ENCODE measurements at regions not wholly inside any gene's neighbourhood (a gene's known extent, or its start where the extent isn't known, plus 50 kb on each side); places are given as distances from the start of the nearest gene placed in this dataset.

- TF ChIP-seq CTCF (IDR thresholded peaks at IDR 0.05; ENCODE audit: low read depth, low read length, missing input control) (no peak), FOXA1 (IDR thresholded peaks at IDR 0.05) (no peak)
Measured at GRCh38 chr12:73833746-73834145, 703.9 kb upstream of the ATXN7L3B start (continued).

GRCh38 chr12:73841963-73842362, 695.7 kb upstream of the ATXN7L3B start:
- H3K27me3 ChIP-seq (ENCODE audit: control insufficient read depth in 4 of 4, insufficient read depth in 4 of 4, low read length in 3 of 4), result peaks cover 0 to 2% (median 0%) of the 10 kb centered on the region in 4 donors
- TF ChIP-seq ZBTB33 (IDR thresholded peaks at IDR 0.05) (no peak), FOXA1 (IDR thresholded peaks at IDR 0.05) (no peak), NR2F2 (IDR thresholded peaks at IDR 0.05) (no peak), YY1 (IDR thresholded peaks at IDR 0.05) (no peak), JUND (IDR thresholded peaks at IDR 0.05) (no peak), FOXA2 (IDR thresholded peaks at IDR 0.05) (no peak), EGR1 (IDR thresholded peaks at IDR 0.05; ENCODE audit: low read depth in 2 of 2) (no peak), HNF4A (conservative IDR thresholded peaks at IDR 0.05) (no peak), REST (IDR thresholded peaks at IDR 0.05) (no peak), CTCF (IDR thresholded peaks at IDR 0.05; ENCODE audit: low read depth, low read length, missing input control) (no peak), ATF3 (IDR thresholded peaks at IDR 0.05) (no peak), MAX (IDR thresholded peaks at IDR 0.05) (no peak), HNF4G (IDR thresholded peaks at IDR 0.05) (no peak), RAD21 (IDR thresholded peaks at IDR 0.05) (no peak), GABPA (IDR thresholded peaks at IDR 0.05 in 1 of 2, conservative IDR thresholded peaks at IDR 0.05 in 1 of 2) (no peak), SP1 (IDR thresholded peaks at IDR 0.05) (no peak), RXRA (IDR thresholded peaks at IDR 0.05) (no peak), TAF1 (conservative IDR thresholded peaks at IDR 0.05) (no peak)
- no peaks in the 10 kb centered on the region for H3K4me1 ChIP-seq (ENCODE audit: control insufficient read depth in 4 of 4, insufficient read depth in 4 of 4, low read length in 3 of 4)
- WGBS, result 83% methylated on average over 2 of the region's 2 CpGs
- no peak overlapping the region for H3K27ac ChIP-seq (ENCODE audit: low read depth in 1 of 2, low read length in 2 of 2)
- no peak overlapping the region for H3K9ac ChIP-seq (ENCODE audit: low read depth in 1 of 2, low read length in 2 of 2)
- no peak overlapping the region for H3K4me3 ChIP-seq (ENCODE audit: low read depth in 1 of 3, low read length in 3 of 3)
- no peaks in the 10 kb centered on the region for H3K36me3 ChIP-seq (ENCODE audit: control insufficient read depth in 4 of 4, insufficient read depth in 3 of 4, low read depth in 1 of 4, low read length in 3 of 4)
- H3K9me3 ChIP-seq (ENCODE audit: control insufficient read depth in 4 of 4, low read length in 3 of 4), result no peaks in the 10 kb centered on the region
- no peak for DNase-seq (ENCODE audit: low spot score)
